ENCODE measurements at regions not wholly inside any gene's neighbourhood (a gene's known extent, or its start where the extent isn't known, plus 50 kb on each side); places are given as distances from the start of the nearest gene placed in this dataset.
A peak's percentile ranks its signal among the peaks of the same experiment; 100 is the strongest.

GRCh38 chr7:81549484-81550016 lies 220.3 kb downstream of the HGF start:
- peak overlapping the region; percentile 9; the same call in 1 of the 2 replicates for H3K4me3 ChIP-seq (ENCODE audit: low read depth, low read length)
- no peak for DNase-seq (ENCODE audit: low read depth)
- no peak for TF ChIP-seq CTCF (IDR thresholded peaks at IDR 0.05; ENCODE audit: insufficient read depth, low read depth, low read length, missing control alignments)

- no peak overlapping the region for H3K4me3 ChIP-seq (ENCODE audit: low read depth, low read length)
- DNase-seq (ENCODE audit: low read depth): no peak
- TF ChIP-seq CTCF (IDR thresholded peaks at IDR 0.05; ENCODE audit: insufficient read depth, low read depth, low read length, missing control alignments): no peak
Observed at GRCh38 chr7:81534996-81535395, 234.9 kb downstream of the HGF start.

- DNase-seq (ENCODE audit: low read depth): no peak
- TF ChIP-seq CTCF (IDR thresholded peaks at IDR 0.05; ENCODE audit: insufficient read depth, low read depth, low read length, missing control alignments): no peak
- no peak overlapping the region for H3K4me3 ChIP-seq (ENCODE audit: low read depth, low read length)
Observed at GRCh38 chr7:81534446-81534845, 235.4 kb downstream of the HGF start.

- DNase-seq (ENCODE audit: low read depth): no peak
- TF ChIP-seq CTCF (IDR thresholded peaks at IDR 0.05; ENCODE audit: insufficient read depth, low read depth, low read length, missing control alignments): no peak
- H3K4me3 ChIP-seq (ENCODE audit: low read depth, low read length): no peak overlapping the region
Observed at GRCh38 chr7:81533931-81534330, 235.9 kb downstream of the HGF start.

- TF ChIP-seq CTCF (IDR thresholded peaks at IDR 0.05; ENCODE audit: insufficient read depth, low read depth, low read length, missing control alignments): no peak
- H3K4me3 ChIP-seq (ENCODE audit: low read depth, low read length): no peak overlapping the region
- no peak for DNase-seq (ENCODE audit: low read depth)
Observed at GRCh38 chr7:81533426-81533825, 236.4 kb downstream of the HGF start.

- no peak for DNase-seq (ENCODE audit: low read depth)
- no peak for TF ChIP-seq CTCF (IDR thresholded peaks at IDR 0.05; ENCODE audit: insufficient read depth, low read depth, low read length, missing control alignments)
- H3K4me3 ChIP-seq (ENCODE audit: low read depth, low read length): no peak overlapping the region
Observed at GRCh38 chr7:81529785-81530184, 240.1 kb downstream of the HGF start.

- peak; percentile 4 for TF ChIP-seq CTCF (IDR thresholded peaks at IDR 0.05; ENCODE audit: insufficient read depth, low read depth, low read length, missing control alignments)
- peak; percentile 32 for DNase-seq (ENCODE audit: low read depth)
- H3K4me3 ChIP-seq (ENCODE audit: low read depth, low read length): no peak overlapping the region
Observed at GRCh38 chr7:81527651-81528050, 242.2 kb downstream of the HGF start.
